Central memory CD4-positive, alpha-beta T cell (primary cell): ENCODE measurements at regions not wholly inside any gene's neighbourhood (a gene's known extent, or its start where the extent isn't known, plus 50 kb on each side); places are given as distances from the start of the nearest gene placed in this dataset.
"Not testable (repeated sequence)": the region's sequence is repeated elsewhere in the genome, so short reads cannot be mapped to it uniquely, and the experiment has no call there.

Experiments used
- DNase-seq: peaks from one replicate; pipeline ENCODE4 v3.0.0; 2022

DNA sequence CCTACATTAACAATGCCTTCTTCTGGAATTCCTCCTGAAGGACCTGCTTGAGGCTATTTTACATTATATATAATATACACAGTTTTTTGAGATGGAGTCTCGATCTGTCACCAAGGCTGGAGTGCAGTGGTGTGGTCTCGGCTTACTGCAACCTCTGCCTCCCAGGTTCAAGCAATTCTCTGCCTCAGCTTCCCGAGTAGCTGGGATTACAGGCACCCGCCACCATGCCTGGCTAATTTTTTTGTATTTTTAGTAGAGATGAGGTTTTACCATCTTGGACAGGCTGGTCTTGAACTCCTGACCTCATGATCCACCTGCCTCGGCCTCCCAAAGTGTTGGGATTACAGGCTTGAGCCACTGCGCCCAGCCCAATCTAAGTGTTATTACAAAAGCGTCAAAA lies 71.9 kb upstream of the PRR23C start:
- not testable (repeated sequence) for DNase-seq

DNA sequence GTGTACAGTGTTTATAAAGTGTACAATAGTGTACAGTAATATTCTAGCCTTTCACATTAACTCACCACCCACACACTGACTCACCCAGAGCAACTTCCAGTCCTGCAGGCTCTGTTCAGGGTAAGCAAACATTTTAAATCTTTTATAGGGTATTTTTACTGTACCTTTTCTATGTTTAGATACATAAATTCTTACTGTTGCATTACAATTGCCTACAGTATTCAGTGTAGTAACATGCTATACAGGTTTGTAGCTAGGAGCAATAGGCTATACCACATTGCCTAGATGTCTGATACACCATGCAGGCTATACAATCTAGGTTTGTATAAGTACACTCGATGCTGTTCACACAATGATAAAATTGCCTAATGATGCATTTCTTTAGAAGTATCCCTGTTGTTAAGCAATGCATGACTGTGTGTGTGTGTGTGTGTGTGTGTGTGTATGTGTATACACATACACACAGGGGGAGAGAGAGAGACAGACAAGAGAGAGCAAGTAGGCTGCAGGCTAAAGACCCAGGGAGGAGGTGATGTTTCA lies 72.5 kb upstream of the PRR23C start:
- DNase-seq = no peak

DNA sequence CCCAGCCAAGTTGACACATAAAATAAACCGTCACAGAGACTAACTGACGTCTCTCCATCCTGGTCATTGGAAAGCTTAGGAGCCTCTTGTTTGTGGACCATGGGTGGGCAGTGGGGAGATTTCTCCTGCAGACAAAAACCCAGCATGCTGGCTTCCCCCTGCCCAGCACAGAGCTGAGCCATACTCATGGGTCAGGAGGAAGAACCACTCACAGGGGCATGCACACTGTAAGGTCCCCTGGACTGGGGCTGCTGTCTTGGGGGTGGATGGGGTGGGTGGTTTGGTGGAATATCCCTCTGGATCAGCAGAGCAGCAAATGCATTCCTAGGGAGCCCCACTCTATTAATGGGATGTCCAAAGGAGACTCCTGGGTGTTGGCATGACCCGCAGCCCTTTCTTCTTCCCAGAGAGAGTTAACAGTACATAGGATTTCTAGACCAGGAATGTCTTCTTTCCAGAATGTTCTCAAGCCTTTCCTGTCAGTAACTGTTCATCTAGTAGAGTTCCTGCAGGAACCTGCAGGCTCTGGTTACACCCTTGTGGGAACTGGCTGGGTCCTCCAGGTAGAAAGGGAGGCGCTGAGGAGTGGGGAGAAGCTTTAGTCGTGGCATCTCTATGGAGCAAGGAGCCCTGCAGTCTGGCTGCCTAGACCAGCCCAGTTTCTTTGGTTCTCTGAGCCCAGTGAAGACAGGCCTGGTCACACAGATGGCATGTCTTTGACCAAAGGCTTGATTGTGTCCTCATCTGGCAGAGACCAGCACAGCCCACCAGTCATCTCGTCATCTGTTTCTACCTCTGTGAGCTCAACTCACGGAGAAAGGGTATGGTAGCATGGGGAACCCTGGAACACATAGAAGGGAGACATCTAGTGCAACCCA lies 73.4 kb upstream of the PRR23C start:
- DNase-seq = no peak

DNA sequence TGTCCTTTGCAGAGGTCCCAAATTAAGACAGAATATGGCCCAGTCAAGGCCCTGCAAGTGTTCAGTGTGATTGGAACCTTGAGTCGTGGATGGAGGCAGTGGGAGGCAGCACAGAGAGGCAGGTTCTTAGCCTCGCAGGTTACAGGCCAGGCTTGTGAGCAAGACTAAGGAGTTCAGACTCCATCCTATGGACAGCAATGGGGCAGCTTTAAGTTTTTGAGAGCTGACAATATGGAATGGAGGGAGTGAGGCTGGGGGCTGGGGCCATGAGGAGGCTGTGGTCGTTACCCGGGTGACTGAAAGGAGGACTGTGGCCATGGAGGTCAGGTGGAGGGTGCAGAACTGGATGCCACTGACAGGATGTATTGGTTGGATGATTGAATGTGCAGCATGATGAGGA lies 74.1 kb upstream of the PRR23C start:
- no peak for DNase-seq

DNA sequence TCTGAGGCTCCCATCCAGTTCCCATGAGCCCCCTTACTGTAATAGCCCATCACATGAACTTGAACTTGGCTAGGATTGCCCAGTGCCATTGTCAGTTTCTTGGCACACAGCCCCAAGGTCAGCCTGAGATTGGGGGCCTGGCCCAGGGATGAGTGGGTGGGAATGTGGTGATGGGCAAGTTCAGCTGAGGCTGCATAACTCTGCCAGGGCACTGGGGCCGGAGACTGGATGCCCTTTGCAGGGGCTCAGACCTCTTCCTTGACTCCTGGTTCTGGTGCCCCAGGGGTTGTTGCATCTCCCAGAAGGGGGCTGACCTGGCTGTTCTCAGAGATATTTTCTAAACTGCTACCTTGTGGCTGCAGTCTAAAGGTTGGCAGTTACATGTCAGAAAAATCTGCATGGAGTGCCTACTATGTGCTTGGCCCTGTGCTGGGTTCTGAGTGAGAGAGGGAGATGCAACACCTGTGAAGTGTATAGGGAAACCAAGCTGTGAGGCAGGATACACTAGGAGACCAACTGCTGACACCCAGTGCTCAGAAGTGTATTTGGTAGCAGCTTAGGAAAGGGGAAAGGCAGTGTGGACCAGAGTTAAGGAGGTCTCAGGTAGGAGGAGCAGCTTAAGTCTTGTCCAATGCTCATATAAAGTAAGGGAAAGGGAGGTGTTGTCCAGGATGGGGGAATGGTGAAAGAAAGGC lies 74.8 kb upstream of the PRR23C start:
- no peak for DNase-seq

DNA sequence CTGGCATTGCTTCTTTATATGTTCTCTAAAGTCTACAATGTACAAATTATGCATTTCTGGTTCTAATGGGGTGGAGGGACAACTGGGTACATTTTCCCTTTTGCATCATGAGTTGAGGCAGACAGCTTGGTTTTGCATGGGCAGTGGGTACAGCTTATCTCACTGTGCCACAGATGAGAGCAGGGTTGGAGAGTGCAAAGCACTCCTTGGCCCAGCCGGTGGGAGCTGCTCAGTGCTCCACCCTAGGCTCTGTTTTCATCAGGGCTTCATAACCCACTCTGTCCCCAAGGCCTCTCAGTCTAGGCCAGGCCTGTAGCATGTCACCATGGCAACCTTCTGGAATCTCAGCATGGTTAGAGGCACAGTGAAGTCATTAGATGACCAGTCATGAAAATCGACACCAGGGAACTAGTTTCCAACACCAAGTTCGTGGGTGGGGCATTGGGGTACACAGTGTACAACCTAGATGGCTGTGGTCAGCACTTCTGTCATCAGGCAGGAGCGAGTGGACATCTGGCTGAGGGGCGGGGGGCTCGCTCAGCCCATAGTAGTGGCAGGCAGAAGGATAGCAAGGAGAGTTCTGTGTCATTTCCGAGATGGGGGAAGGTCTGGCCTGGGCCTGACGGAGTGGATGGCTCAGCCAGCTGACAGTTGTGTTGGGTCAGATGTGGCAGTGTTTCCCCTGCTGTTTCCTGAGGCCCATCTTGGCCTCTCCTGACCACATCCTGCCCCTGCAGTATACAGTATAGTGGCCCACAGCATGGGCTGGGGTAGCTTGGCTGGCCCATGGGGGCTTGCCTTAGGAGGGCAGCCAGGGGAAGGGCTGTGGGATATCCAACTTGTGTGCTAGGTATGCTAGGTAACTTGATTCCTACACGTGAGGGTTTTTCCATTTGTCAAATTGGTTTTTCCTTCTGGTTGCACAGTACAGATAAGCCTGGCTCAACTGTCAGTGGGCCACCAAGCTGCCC lies 75.7 kb upstream of the PRR23C start:
- DNase-seq = no peak

DNA sequence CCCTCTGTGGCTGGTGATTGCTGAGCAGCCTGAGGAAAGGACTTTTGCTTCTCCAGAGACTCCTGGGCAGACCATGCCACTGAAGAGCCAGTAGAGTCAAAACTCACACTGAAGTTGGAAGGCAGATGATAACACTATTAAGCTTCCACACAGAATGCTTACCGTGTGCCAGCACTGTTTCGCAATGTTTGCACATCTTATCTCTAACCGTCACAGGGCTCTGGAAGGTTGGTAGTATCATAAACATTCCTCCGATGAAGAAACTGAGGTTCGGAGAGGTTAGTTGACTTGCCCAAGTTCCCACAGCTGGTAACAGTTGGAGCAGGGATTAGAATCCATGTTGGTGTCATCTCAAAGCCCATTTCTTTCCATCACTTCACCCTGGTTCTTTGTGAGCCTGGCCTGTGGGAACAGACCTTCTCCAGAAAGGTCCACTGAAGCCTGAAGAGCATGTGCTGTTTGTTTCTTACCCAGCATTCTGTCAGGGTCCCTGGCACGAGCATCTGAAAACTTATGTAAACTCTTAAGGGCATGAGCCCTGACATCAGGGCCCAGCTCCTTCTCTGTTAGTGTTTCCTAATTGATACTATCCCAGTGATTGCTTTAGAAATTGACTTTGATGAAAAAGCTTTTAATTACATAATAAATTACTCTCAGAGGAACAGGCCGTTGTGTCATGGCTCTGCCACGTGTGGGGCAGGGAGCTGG lies 77.0 kb upstream of the PRR23C start:
- no peak for DNase-seq

DNA sequence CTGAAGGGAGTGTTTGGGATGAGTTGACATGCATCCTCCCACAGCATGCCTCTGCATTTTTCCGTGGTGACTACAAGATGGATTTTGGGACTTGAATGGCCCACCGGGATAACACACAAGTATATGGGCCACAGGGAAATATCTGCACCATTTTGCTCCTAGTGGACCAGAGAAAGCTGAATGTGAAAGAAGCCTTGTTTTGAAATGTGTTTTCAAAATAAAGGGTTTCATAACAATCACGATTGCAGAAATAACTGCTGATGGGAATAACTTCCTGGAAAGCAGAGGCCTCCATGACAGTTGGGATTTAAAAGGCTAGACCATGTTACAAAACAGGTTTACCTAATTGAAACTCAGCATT lies 77.5 kb upstream of the PRR23C start:
- no peak for DNase-seq

DNA sequence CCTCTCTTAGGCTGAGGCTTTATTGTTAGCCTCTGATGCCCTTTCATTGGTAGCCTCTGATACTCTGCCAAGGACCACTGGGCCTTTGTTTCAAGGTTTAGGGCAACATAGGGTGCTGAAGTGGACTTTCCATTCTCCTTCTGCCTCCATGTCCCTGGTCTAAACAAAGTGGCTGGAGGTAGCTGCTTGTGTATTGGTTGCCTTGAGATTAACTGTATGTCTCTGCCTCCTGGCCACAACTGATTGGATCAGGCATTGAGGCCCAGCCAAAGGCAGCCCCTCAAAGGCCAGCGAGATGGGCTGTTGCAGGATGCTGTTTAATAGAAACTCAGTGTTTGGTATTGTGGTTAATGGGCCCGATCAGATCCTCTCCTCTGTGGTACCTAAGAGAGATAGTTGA lies 77.9 kb upstream of the PRR23C start:
- DNase-seq = no peak

DNA sequence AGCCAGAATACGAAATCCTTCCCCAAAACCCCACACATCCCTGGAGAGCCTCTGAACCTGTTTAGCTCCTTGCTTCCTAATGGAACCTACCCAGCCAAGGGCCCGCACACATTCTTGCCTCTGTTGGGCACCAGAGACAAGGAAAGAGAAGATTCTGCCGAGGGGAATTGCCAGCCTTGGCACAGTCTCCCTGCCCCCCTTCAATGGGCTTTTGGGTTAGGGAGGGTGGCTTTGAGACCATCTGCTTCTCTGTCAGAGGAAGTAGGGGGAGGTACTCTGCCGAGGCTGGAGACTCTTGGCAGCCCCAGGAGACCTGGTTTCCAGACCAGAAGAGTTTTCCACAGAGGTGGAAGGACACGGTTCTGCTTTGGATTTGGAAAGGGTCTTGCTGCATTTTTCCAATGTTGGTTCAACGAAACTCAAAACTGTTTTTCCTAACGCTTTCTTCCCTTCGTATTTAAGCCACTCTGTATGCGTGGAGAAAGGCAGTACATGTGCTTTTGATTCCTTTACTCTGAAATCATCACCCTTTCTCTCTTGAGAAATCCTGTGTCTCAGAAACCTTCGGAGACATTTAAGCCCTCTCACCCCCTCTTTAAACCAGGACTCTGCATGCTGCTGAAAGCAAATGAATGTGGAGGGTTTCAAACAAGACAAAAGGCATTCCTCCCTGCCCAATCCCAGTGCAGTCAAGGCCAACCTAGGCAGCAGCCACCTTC lies 78.8 kb upstream of the PRR23C start:
- no peak for DNase-seq

DNA sequence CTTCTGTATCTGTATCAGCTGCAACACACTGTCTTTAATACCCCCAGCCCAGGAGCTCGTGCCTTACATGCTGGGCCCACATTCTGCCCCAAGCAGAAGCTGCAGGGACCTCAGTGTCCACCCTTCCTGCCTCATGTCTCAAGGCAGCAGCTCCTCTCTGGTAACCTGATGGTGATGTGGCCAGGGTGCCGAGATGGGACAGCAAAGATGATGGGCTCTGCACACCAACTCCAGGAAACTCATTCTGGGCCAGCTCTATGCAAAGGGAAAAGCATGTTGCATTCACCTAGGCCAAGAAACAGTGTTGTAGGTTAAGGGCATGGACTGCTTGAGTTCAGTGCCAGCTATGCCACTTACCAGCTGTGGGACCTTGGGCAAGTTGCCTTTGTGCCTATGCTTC lies 79.5 kb upstream of the PRR23C start:
- no peak for DNase-seq

DNA sequence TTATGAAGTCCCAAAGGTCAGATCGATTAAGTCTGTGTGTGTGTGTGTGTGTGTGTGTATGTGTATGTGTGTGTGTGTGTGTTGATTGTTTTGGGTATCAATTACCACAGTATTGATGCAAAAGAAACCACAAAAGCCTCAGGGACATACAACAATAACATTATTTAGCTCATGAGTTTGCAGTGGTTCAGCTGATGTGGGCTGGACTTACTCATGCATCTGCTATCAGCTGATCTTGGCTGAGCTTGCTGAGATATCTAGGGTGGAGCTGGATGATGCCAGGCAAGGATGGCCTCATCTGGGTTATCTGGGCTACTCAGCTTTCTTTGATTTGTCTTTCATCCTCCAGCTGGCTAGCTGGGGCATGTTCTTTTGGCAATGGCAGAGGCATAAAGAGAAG lies 82.4 kb upstream of the PRR23C start:
- DNase-seq = no peak

DNA sequence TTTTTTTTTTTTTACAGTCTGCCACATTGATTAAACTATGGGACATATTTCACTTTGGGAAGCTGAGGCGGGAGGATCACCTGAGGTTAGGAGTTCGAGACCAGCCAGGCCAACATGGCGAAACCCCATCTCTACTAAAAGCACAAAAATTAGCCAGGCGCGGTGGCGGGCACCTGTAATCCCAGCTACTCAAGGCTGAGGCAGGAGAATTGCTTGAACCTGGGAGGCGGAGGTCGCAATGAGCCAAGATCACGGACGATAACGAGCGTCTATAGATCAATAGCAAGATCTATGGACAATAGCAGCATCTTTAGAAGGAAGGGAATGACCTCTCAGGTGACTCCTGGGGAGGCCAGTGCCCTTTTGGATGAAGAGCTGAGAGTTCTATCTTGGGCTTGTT lies 82.9 kb upstream of the PRR23C start:
- not testable (repeated sequence) for DNase-seq

DNA sequence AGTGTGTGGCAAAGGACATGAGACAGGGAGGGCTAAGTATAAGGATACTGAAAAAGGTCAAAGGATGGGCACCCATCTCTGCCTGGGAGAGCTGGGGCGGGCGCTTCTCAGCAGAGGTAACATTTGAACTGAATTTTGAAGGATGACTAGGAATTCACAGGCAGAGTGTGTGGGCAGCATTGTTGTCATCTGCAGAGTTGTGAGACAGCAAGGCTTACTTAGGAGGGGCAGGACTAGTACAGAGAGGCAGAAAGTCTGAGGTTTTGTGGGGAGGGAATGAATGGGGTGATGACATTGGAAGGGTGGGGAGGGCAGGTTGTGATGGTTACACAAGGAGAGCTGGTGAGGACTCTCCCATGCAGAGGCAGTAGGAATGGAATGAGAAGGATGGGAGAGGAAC lies 84.1 kb upstream of the PRR23C start:
- DNase-seq = no peak

DNA sequence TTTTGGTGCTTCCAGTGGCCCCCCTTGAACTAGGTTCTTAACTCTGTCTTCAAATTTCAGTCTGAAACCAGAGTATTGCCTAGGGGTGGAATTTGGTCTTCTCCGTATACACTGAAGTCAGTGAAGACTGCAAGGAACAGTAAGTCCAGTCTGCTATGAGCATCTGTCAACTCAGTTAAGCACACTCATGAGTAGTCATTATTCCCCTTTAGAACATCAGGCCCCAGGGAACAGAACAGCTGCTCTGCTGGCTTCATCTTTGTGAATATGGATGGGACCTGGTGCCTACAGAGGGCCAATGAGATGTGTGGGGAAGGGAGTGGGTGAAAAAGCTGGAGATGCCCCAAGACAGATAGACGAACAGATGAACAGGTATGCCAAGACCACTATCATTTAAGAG lies 85.2 kb upstream of the PRR23C start:
- DNase-seq = no peak

DNA sequence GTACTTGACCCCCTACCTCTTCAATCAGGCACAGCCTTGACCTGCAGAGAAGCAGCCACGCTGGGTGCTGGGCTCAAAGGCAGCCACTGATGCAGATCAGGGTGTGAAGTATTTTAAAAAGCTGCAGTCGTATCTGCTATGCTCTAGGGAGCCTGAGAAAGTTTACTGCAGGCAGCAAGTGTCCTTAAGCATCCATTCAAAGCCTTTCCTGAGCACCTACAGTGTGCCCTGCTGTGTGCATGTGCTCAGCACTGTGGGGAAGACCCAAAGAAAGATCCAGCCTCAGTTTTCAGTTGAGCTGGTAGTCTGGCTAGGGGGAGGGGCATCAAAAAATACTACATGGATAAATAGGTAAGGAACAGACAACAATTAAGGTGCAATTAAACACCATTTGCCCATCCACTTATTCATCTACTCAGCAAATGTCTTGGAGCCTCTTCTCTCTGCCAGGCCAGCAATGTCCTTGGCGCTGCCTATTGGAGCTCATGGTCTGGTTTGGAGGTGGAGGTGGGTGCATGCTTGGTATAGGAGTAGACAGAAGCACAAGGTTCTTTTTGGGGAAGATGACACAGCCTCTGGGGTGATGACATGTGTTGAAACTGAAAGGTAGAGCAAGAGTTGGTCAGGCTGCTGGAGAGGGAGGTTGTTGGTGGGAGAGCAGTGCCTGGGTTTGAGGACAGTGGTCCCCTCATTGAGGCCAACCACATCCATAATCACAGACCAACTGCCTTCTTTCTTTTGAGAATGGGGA lies 85.9 kb upstream of the PRR23C start:
- DNase-seq = no peak

DNA sequence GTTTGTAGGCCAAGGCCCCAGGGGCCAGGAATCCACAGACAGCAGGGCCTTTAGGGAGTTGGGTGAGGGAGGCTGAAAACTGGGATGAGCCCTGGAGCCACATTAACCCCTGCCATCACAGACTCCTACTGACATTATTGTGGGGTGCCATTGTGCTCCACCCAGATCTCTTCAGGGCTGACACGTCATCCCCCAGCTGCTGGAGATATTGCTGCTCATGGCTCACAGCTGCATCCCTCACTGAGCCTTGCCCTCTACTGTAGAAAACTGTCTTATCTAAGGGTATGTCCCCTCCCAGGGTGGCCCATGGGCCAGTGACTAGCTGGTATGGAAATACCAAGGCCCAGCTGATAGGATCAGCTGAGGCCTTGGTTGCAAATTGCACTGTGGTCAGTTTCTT lies 87.3 kb upstream of the PRR23C start:
- DNase-seq = no peak

DNA sequence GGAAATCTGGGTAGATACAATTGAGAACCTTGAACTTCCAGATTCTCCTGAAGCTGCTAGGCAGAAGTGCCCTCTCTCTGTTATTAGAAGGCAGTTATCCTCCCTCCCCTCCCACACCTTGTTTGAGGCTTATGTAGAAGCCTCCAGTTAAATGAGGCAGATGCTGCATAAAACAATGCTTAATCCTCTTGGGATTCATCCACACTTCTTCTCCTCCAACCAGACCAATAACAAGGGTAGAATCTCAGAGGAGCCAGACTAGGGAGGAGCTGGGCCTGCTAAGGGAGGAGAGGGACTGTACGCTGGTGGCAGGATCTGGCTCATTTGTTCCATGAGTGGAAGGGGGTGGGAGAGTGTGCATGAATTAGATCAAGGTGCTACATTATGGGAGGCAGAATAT lies 88.3 kb upstream of the PRR23C start:
- DNase-seq = no peak

DNA sequence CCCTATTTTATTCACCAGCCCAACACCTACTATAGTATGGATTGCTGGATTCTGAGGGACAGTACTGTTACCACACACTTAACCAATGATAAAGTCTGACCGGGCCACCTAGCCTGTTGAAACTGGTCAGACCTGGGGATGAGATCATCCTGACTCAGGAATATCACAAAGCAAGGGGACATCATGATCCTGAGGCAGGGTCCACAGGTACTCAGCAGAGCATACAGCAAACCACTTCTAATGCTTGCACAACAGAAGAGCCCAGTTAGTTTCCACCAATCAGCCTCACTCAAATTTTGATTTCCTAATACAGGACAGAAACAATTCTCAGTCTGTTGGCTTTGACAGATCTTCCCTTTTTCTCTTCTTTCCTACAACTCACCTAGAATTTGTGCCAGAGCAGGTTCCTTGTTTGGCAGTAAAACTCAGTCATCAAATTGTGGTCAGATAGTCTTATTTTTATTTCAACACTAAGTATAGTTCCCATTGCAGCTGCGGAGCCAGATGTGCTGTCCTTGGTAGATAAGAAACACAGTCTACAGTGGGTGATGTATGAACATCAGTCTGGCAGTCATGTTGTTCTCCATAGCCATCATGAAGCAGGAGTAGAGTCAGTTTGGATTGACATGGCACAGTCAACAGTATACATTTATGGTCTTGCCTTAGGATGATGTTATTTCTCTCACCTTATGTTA lies 90.1 kb upstream of the PRR23C start:
- DNase-seq = no peak

DNA sequence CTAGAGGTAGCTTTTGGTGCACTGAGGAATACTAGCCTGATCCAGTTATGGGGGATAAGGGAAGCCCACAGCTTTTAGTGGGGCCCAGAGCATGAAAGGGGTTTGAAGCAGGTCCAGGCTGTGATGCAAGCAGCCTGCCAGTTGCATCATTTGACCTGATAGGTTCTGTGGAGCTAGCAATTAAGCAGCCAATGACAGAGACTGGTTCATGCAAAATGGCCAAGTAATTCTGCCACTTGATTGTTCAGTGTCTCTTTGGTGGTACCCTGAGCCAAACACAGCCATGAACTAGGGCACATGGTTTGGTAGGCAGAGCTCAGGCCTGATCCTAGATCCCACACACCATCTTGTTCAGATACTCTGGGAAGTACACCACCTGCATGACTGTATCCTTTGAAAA lies 91.0 kb upstream of the PRR23C start:
- no peak for DNase-seq
